Natural killer cell (primary cell): ENCODE measurements at regions not wholly inside any gene's neighbourhood (a gene's known extent, or its start where the extent isn't known, plus 50 kb on each side); places are given as distances from the start of the nearest gene placed in this dataset.

Source experiments
- ATAC-seq, 3 donors: fragments of 150-1000 bp in 2 of 3; fragments of 200-7000 bp in 1 of 3; cut with Tn5 transposase; 1 replicate in 1 of 3; 2 replicates in 2 of 3; pipeline ENCODE4 v1.10.0; 2021; ENCODE audit warnings: mild to moderate bottlenecking in 2 of 3, moderate library complexity in 2 of 3
- DNase-seq, 2 donors: peaks; one replicate each; pipeline versions ENCODE4 v3.0.0 to v3.0.0-alpha.2; 2013 to 2021; ENCODE audit warnings: mixed read lengths in 1 of 2
- H3K27ac ChIP-seq: one replicate; pipeline ENCODE4 v1.5.1; 2013; ENCODE audit warnings: mild to moderate bottlenecking, low read length
- H3K27me3 ChIP-seq: one replicate; pipeline ENCODE4 v1.6.1; 2013; ENCODE audit warnings: low read length; ENCODE audit not compliant: control insufficient read depth, insufficient read depth
- H3K36me3 ChIP-seq: one replicate; pipeline ENCODE4 v1.6.1; 2013; ENCODE audit warnings: low read length; ENCODE audit not compliant: control insufficient read depth, insufficient read depth
- H3K4me1 ChIP-seq: one replicate; pipeline ENCODE4 v1.6.1; 2013; ENCODE audit warnings: low read length; ENCODE audit not compliant: control insufficient read depth, insufficient read depth
- H3K4me3 ChIP-seq: one replicate; pipeline ENCODE4 v1.5.1; 2013; ENCODE audit warnings: low read length
- H3K9me3 ChIP-seq: one replicate; pipeline ENCODE4 v1.6.1; 2013; ENCODE audit warnings: low read length; ENCODE audit not compliant: control insufficient read depth, insufficient read depth
- H3K27ac Mint-ChIP-seq, 2 donors: one replicate each; pipeline ENCODE4 v1.8.0; 2022; ENCODE audit warnings: mild to moderate bottlenecking in 2 of 2, mixed read lengths in 2 of 2, moderate library complexity in 1 of 2
- H3K27me3 Mint-ChIP-seq, 2 donors: one replicate each; pipeline ENCODE4 v1.8.0; 2022; ENCODE audit warnings: low read depth in 2 of 2, mixed read lengths in 2 of 2
- H3K36me3 Mint-ChIP-seq: one replicate; pipeline ENCODE4 v1.8.0; 2022; ENCODE audit warnings: mixed read lengths
- H3K4me1 Mint-ChIP-seq, 2 donors: one replicate each; pipeline ENCODE4 v1.8.0; 2022; ENCODE audit warnings: mixed read lengths in 2 of 2
- H3K4me3 Mint-ChIP-seq: one replicate; pipeline ENCODE4 v1.8.0; 2022; ENCODE audit warnings: mild to moderate bottlenecking, moderate library complexity, mixed read lengths
- H3K9me3 Mint-ChIP-seq, 2 donors: one replicate each; pipeline ENCODE4 v1.8.0; 2022; ENCODE audit warnings: mixed read lengths in 2 of 2
- WGBS: methylation state at CpG from one replicate; pipeline ENCODE4 v1.1.7; 2013; ENCODE audit warnings: missing lambda C conversion rate; ENCODE audit not compliant: insufficient coverage; 5-methylcytosine and 5-hydroxymethylcytosine counted together
- intact Hi-C: fragments of 100-400 bp; cut with micrococcal nuclease; formaldehyde crosslinking; loops from one replicate; pipeline ENCODE4 v1.14.2; 2022
- TF ChIP-seq, protein P1 (sequence below): fragments of 200-600 bp; IDR thresholded peaks from one replicate; pipeline ENCODE4 v1.8.0; 2022; ENCODE audit warnings: antibody characterized with exemption

DNA sequence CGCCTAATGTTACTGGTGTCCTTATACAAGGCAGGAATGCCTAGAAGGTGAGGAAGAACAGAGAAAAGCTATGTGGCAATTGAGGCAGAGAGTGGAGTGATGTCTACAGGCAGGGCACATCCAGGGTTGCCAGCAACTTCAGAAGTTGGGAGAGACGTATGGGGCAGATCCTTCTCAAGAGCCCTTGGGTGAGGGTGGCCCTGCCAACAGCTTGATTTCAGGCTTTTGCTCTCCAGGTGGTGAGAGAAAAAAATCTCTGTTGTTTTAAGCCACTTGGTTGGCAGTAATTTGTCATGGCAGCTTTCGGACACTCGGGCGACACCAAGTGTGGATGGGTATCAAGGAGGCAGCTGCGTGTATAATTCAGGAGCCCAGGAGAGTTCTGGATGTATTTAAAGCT, 217.4 kb upstream of the SMIM21 start:
- Mint-ChIP-seq H3K9me3 (peaks cover 5 to 7% of the 10 kb centered on the region in 2 donors), H3K4me1 (no peaks in the 10 kb centered on the region), H3K36me3 (no peaks in the 10 kb centered on the region), H3K27me3 (peaks cover 0 to 5% of the 10 kb centered on the region in 2 donors), H3K4me3 (no peak overlapping the region), H3K27ac (no peak overlapping the region)
- intact Hi-C loops = no loop called here
- WGBS = 95% methylated on average over 6 of the region's 6 CpGs
- no peaks in the 10 kb centered on the region for H3K4me1 ChIP-seq
- DNase-seq (no peak), ATAC-seq (no peak)
- no peak overlapping the region for H3K27ac ChIP-seq
- H3K36me3 ChIP-seq = no peaks in the 10 kb centered on the region
- H3K4me3 ChIP-seq = no peak overlapping the region
- H3K9me3 ChIP-seq = no peaks in the 10 kb centered on the region
- TF ChIP-seq, protein P1, sequence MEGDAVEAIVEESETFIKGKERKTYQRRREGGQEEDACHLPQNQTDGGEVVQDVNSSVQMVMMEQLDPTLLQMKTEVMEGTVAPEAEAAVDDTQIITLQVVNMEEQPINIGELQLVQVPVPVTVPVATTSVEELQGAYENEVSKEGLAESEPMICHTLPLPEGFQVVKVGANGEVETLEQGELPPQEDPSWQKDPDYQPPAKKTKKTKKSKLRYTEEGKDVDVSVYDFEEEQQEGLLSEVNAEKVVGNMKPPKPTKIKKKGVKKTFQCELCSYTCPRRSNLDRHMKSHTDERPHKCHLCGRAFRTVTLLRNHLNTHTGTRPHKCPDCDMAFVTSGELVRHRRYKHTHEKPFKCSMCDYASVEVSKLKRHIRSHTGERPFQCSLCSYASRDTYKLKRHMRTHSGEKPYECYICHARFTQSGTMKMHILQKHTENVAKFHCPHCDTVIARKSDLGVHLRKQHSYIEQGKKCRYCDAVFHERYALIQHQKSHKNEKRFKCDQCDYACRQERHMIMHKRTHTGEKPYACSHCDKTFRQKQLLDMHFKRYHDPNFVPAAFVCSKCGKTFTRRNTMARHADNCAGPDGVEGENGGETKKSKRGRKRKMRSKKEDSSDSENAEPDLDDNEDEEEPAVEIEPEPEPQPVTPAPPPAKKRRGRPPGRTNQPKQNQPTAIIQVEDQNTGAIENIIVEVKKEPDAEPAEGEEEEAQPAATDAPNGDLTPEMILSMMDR = no peak
- H3K27me3 ChIP-seq = no peaks in the 10 kb centered on the region

DNA sequence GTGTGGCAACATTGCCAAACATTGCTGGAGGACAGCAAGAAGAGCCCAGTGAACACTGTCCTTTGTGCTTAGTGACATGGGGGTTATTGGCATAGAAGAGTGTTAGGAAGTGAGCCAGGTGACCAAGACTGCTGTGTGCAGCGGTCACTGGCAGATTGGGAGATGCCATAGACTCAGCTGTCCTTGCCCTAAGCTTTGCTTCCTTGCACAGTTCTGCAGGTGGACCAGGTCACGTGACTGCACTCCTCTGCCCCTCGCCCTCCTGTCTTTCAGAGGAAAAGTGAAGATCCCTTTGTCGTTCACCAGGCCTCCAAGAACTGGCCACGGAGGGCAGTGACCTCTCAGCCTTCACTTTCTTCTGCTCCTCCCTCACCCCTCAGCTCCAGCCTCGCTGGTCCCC, 215.6 kb upstream of the SMIM21 start:
- no peak overlapping the region for H3K4me3 ChIP-seq
- Mint-ChIP-seq H3K4me1 (no peaks in the 10 kb centered on the region), H3K4me3 (no peak overlapping the region), H3K36me3 (no peaks in the 10 kb centered on the region), H3K27me3 (peaks cover 0 to 5% of the 10 kb centered on the region in 2 donors), H3K27ac (no peak overlapping the region), H3K9me3 (peaks cover 5 to 7% of the 10 kb centered on the region in 2 donors)
- TF ChIP-seq, protein P1 = no peak
- 79% methylated on average over 6 of the region's 6 CpGs for WGBS
- no peaks in the 10 kb centered on the region for H3K9me3 ChIP-seq
- no peak overlapping the region for H3K27ac ChIP-seq
- no peaks in the 10 kb centered on the region for H3K27me3 ChIP-seq
- H3K4me1 ChIP-seq = no peaks in the 10 kb centered on the region
- ATAC-seq (no peak), DNase-seq (no peak)
- intact Hi-C loops = no loop called here
- H3K36me3 ChIP-seq = no peaks in the 10 kb centered on the region

DNA sequence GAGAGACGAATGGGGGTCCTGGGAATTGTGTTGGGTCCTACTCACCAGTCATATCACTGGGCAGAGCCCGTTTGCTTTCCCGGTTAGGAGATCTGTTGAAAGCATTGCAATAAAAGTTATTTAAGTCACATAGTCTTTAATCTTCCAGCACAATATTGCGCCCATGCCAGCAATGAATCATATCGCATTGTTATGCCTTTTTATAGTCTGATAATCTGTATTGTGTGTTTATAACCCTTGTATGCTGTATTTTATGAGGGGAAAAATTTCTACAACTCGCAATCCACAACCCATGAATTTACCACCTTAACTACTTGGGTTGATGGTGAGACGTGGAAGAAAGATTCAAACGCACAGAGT, 211.9 kb upstream of the SMIM21 start:
- H3K27me3 ChIP-seq = no peaks in the 10 kb centered on the region
- no peaks in the 10 kb centered on the region for H3K36me3 ChIP-seq
- no peak overlapping the region for H3K4me3 Mint-ChIP-seq
- intact Hi-C loops = no loop called here
- ATAC-seq (no peak), DNase-seq (no peak)
- H3K4me3 ChIP-seq = no peak overlapping the region
- WGBS = 94% methylated on average over 6 of the region's 8 CpGs
- H3K9me3 ChIP-seq = no peaks in the 10 kb centered on the region
- no peaks in the 10 kb centered on the region for H3K4me1 ChIP-seq
- peaks cover 0 to 2% of the 10 kb centered on the region in 2 donors for H3K9me3 Mint-ChIP-seq
- no peaks in the 10 kb centered on the region for H3K27me3 Mint-ChIP-seq
- no peaks in the 10 kb centered on the region for H3K4me1 Mint-ChIP-seq
- no peak overlapping the region for H3K27ac Mint-ChIP-seq
- TF ChIP-seq, protein P1 = no peak
- H3K27ac ChIP-seq = no peak overlapping the region
- H3K36me3 Mint-ChIP-seq = no peaks in the 10 kb centered on the region

DNA sequence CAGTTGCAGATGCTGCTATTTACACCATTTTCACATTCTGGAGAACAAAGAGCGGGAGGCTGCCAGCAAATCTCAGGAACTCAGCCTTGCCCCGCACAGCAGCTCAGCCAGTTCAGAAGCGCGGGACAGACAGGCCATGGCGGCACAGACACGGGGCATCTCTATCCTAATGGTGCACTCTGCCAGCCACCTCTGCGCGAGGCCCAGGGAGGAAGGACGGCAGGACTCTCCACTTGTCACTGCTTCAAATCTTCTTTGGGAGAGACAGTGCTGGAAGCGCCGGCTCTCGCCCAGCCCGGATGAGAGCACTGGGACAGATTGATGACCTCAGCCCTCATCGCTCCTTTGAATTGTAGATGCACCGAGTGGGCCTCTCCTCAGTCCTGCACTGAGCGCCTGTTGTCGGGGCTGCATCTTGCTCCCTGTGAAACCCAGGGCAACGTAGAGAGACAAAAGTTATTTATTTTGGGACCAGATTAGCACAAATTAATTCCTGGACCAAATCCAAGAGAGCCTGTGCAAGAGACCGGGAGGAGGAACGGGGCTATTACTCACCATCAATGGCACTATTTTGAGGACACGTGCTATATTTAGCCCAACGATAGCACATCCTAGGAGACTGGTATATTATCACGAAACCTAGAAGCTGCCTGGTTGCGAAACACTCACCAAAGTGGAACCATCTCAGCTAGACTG, 211.4 kb upstream of the SMIM21 start:
- H3K27me3 ChIP-seq = no peaks in the 10 kb centered on the region
- ATAC-seq = no peak
- 62% methylated on average over 24 of the region's 24 CpGs for WGBS
- H3K4me1 Mint-ChIP-seq = no peaks in the 10 kb centered on the region
- no peak overlapping the region for H3K4me3 ChIP-seq
- no peak overlapping the region for H3K27ac Mint-ChIP-seq
- no peaks in the 10 kb centered on the region for H3K9me3 ChIP-seq
- H3K36me3 ChIP-seq = no peaks in the 10 kb centered on the region
- no peak overlapping the region for H3K4me3 Mint-ChIP-seq
- TF ChIP-seq, protein P1 = no peak
- no peaks in the 10 kb centered on the region for H3K9me3 Mint-ChIP-seq
- no peaks in the 10 kb centered on the region for H3K4me1 ChIP-seq
- H3K27me3 Mint-ChIP-seq = no peaks in the 10 kb centered on the region
- no peaks in the 10 kb centered on the region for H3K36me3 Mint-ChIP-seq
- H3K27ac ChIP-seq = no peak overlapping the region
- no peak for DNase-seq
- intact Hi-C loops = no loop called here
